GM19372 (cell line): ENCODE measurements at regions not wholly inside any gene's neighbourhood (a gene's known extent, or its start where the extent isn't known, plus 50 kb on each side); places are given as distances from the start of the nearest gene placed in this dataset.

Source experiments
- ATAC-seq: cut with Tn5 transposase; IDR thresholded peaks from one replicate; pipeline ENCODE4 v1.9.1; 2021; ENCODE audit warnings: mild to moderate bottlenecking, low read depth, moderate library complexity; ENCODE audit not compliant: unreplicated experiment

- no peak for ATAC-seq
Observed at GRCh38 chr10:111131168-111131799, 54.5 kb downstream of the ADRA2A start.

GRCh38 chr10:111137007-111137406, 60.2 kb downstream of the ADRA2A start:
- no peak for ATAC-seq

- ATAC-seq, result no peak
Observed at GRCh38 chr10:111137587-111137986, 60.8 kb downstream of the ADRA2A start.

- ATAC-seq, result no peak
Observed at GRCh38 chr10:111138544-111138943, 61.7 kb downstream of the ADRA2A start.

GRCh38 chr10:111139567-111139966, 62.7 kb downstream of the ADRA2A start:
- no peak for ATAC-seq

- ATAC-seq, result no peak
Observed at GRCh38 chr10:111142092-111142768, 65.4 kb downstream of the ADRA2A start.

- no peak for ATAC-seq
Observed at GRCh38 chr10:111146025-111146640, 69.3 kb downstream of the ADRA2A start.

- ATAC-seq, result no peak
Observed at GRCh38 chr10:111148025-111148424, 71.2 kb downstream of the ADRA2A start.

- ATAC-seq, result no peak
Observed at GRCh38 chr10:111148440-111148839, 71.6 kb downstream of the ADRA2A start.

- no peak for ATAC-seq
Observed at GRCh38 chr10:111150691-111151090, 73.9 kb downstream of the ADRA2A start.

GRCh38 chr10:111151595-111152307, 74.9 kb downstream of the ADRA2A start:
- ATAC-seq, result no peak

GRCh38 chr10:111156754-111157153, 79.9 kb downstream of the ADRA2A start:
- ATAC-seq, result no peak

- ATAC-seq, result no peak
Observed at GRCh38 chr10:111158595-111158994, 81.8 kb downstream of the ADRA2A start.

GRCh38 chr10:111161109-111161874, 84.5 kb downstream of the ADRA2A start:
- no peak for ATAC-seq

- no peak for ATAC-seq
Observed at GRCh38 chr10:111171183-111171582, 94.4 kb downstream of the ADRA2A start.

GRCh38 chr10:111175787-111176186, 99.0 kb downstream of the ADRA2A start:
- no peak for ATAC-seq

- no peak for ATAC-seq
Observed at GRCh38 chr10:111177379-111177778, 100.5 kb downstream of the ADRA2A start.

GRCh38 chr10:111179514-111179913, 102.7 kb downstream of the ADRA2A start:
- ATAC-seq, result no peak

- ATAC-seq, result no peak
Observed at GRCh38 chr10:111186358-111186757, 109.5 kb downstream of the ADRA2A start.

- ATAC-seq, result no peak
Observed at GRCh38 chr10:111187096-111187495, 110.3 kb downstream of the ADRA2A start.

GRCh38 chr10:111199587-111199986, 122.8 kb downstream of the ADRA2A start:
- ATAC-seq, result no peak
